Hepatocyte (in vitro differentiated cells): ENCODE measurements at regions not wholly inside any gene's neighbourhood (a gene's known extent, or its start where the extent isn't known, plus 50 kb on each side); places are given as distances from the start of the nearest gene placed in this dataset.

Source experiments
- DNase-seq: peaks from one replicate; pipeline ENCODE4 v3.0.0-alpha.2; 2016; ENCODE audit warnings: low spot score
- H2AFZ ChIP-seq: fragments of 200-600 bp; sonication (generic); 2 replicates; pipeline ENCODE4 v1.6.0; 2016; ENCODE audit warnings: antibody characterized with exemption, mild to moderate bottlenecking
- H3K27ac ChIP-seq: fragments of 200-600 bp; sonication (generic); 2 replicates; pipeline ENCODE4 v1.5.1; 2016; ENCODE audit warnings: mild to moderate bottlenecking
- H3K27me3 ChIP-seq: fragments of 200-600 bp; sonication (generic); 2 replicates; pipeline ENCODE4 v1.6.1; 2016
- H3K36me3 ChIP-seq: fragments of 200-600 bp; sonication (generic); replicated peaks from 2 replicates; pipeline ENCODE4 v1.5.1; 2016; ENCODE audit warnings: low read depth; ENCODE audit not compliant: insufficient read depth
- H3K4me1 ChIP-seq: fragments of 200-600 bp; sonication (generic); 2 replicates; pipeline ENCODE4 v1.5.1; 2016; ENCODE audit warnings: mild to moderate bottlenecking, moderate library complexity; ENCODE audit not compliant: insufficient read depth
- H3K4me2 ChIP-seq: fragments of 200-600 bp; sonication (generic); 2 replicates; pipeline ENCODE4 v1.6.0; 2016
- H3K4me3 ChIP-seq: fragments of 200-600 bp; sonication (generic); 2 replicates; pipeline ENCODE4 v1.5.1; 2016; ENCODE audit warnings: mild to moderate bottlenecking
- H3K79me2 ChIP-seq: fragments of 200-600 bp; sonication (generic); 2 replicates; pipeline ENCODE4 v1.6.0; 2017; ENCODE audit warnings: mild to moderate bottlenecking
- H3K9me2 ChIP-seq: fragments of 200-600 bp; sonication (generic); replicated peaks from 2 replicates; pipeline ENCODE4 v1.6.0; 2017; ENCODE audit warnings: mild to moderate bottlenecking; ENCODE audit not compliant: insufficient read depth
- H3K9me3 ChIP-seq: fragments of 200-600 bp; sonication (generic); 2 replicates; pipeline ENCODE4 v1.5.1; 2016; ENCODE audit warnings: low read depth, mild to moderate bottlenecking
- H4K20me1 ChIP-seq: fragments of 200-600 bp; sonication (generic); 2 replicates; pipeline ENCODE4 v1.6.0; 2016; ENCODE audit warnings: mild to moderate bottlenecking; ENCODE audit not compliant: insufficient read depth, poor library complexity, severe bottlenecking
- EZH2 ChIP-seq: fragments of 200-600 bp; sonication (generic); IDR thresholded peaks from 2 replicates; pipeline ENCODE4 v1.6.1; 2016; ENCODE audit warnings: antibody characterized with exemption, mild to moderate bottlenecking, borderline replicate concordance
- EZH2phosphoT487 ChIP-seq: fragments of 200-600 bp; sonication (generic); IDR thresholded peaks from one replicate; pipeline ENCODE4 v1.6.1; 2018; ENCODE audit warnings: antibody characterized with exemption, mild to moderate bottlenecking, low read depth, moderate library complexity; ENCODE audit not compliant: unreplicated experiment, severe bottlenecking
- WGBS: methylation state at CpG from one replicate; pipeline ENCODE4 v1.1.6; 2016; ENCODE audit warnings: low lambda C conversion rate; ENCODE audit errors: missing lambda C conversion rate; 5-methylcytosine and 5-hydroxymethylcytosine counted together
- TF ChIP-seq, protein P1 (sequence below): fragments of 200-600 bp; sonication (generic); IDR thresholded peaks from 2 replicates; pipeline ENCODE4 v1.5.1; 2016; ENCODE audit warnings: antibody characterized with exemption, mild to moderate bottlenecking; ENCODE audit not compliant: poor library complexity

DNA sequence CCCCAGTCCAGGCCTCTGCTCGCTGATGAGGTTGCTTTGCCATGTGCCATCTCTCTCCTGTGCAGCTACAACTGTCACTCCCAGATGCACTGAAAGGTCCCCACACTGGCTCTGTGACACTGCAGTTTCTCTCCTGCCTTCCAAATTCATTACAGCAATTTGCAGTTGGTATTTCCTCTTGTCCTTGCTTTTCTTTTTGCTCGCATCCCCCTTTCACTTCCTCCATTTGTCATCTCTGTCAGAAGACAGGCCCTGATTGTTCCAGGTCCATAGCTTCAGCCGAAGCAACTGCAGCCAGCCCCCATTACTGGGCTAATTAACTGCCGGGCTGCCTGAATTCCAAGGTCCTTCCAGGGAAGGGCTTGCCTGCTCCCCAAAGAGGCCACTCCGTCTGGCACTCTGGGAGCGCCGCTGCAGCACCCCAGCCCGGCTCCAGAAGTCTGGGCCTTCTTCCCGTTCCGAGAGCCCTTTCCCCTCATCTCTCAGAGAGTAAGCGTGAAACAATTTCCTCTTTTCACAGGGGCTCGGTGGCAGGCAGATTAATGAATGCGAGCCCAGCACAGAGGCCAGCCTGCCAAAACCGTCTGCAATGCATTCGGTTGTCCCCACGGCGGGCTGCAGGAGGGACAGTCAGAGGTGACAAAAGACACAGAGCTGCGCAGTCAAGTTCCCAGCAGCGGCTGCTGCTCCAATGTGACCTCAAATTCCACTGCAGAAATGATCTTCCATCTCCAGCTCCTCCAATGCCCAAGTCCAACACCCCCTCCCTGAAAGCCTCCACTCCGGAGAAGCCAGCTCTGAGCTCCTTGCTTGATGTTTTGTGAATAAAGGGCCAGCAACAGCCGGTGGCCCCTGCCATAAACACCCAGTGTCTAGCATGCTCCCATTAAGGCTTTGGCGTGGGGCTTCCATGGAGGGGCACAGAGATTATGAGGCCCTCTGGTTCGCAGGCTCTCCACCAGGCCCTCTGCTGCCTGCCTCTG is 279.4 kb upstream of the HABP2 start:
- TF ChIP-seq, protein P1, sequence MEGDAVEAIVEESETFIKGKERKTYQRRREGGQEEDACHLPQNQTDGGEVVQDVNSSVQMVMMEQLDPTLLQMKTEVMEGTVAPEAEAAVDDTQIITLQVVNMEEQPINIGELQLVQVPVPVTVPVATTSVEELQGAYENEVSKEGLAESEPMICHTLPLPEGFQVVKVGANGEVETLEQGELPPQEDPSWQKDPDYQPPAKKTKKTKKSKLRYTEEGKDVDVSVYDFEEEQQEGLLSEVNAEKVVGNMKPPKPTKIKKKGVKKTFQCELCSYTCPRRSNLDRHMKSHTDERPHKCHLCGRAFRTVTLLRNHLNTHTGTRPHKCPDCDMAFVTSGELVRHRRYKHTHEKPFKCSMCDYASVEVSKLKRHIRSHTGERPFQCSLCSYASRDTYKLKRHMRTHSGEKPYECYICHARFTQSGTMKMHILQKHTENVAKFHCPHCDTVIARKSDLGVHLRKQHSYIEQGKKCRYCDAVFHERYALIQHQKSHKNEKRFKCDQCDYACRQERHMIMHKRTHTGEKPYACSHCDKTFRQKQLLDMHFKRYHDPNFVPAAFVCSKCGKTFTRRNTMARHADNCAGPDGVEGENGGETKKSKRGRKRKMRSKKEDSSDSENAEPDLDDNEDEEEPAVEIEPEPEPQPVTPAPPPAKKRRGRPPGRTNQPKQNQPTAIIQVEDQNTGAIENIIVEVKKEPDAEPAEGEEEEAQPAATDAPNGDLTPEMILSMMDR: no peak
- no peak for TF ChIP-seq EZH2
- TF ChIP-seq EZH2phosphoT487: no peak
- Histone ChIP-seq H3K4me1 (no peaks in the 10 kb centered on the region), H3K27ac (no peak overlapping the region), H3K9me2 (no peaks in the 10 kb centered on the region), H2AFZ (no peak overlapping the region), H3K36me3 (no peaks in the 10 kb centered on the region), H4K20me1 (no peaks in the 10 kb centered on the region), H3K4me2 (no peak overlapping the region), H3K9me3 (no peaks in the 10 kb centered on the region), H3K4me3 (no peak overlapping the region), H3K27me3 (no peaks in the 10 kb centered on the region), H3K79me2 (no peaks in the 10 kb centered on the region)
- DNase-seq: no peak
- 70% methylated on average over 23 of the region's 23 CpGs for WGBS

DNA sequence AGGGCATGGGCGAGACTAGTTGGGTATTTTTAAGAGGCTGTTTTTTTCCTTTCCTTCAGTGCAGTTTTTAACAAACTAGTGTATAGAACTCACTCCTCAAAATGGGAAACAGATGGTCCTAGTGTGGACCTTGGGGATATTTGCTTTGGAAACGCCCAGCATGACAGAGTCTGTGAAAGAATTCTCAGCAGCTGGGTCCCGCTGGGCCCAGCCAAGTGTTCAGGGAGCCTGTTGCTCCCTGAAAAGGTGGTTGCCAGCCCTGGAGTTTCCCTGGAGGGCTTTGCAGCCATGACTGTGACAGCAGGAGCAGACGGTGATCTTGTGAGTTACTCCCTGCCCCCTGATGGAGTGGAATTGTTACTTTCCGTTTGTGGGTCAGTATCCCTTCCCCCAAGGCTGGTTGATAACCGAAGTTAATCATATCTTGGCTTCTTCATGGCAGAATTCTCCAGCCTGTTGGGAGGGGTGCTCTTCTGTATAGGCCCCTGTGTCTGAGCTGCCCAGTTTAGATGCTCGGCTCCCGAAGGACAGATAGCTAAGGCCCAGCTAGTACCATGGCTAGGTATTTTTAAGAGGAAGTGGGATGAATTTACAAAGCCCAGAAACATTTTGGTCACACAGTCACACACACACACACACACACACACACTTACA is 278.6 kb upstream of the HABP2 start:
- no peak overlapping the region for H3K4me2 ChIP-seq
- H4K20me1 ChIP-seq: no peaks in the 10 kb centered on the region
- no peaks in the 10 kb centered on the region for H3K9me2 ChIP-seq
- H3K36me3 ChIP-seq: no peaks in the 10 kb centered on the region
- no peak overlapping the region for H3K4me3 ChIP-seq
- WGBS: 79% methylated on average over 8 of the region's 8 CpGs
- no peak overlapping the region for H3K27ac ChIP-seq
- H3K9me3 ChIP-seq: no peaks in the 10 kb centered on the region
- H3K79me2 ChIP-seq: no peaks in the 10 kb centered on the region
- TF ChIP-seq EZH2phosphoT487: no peak
- TF ChIP-seq, protein P1: no peak
- no peak for TF ChIP-seq EZH2
- H2AFZ ChIP-seq: no peak overlapping the region
- H3K4me1 ChIP-seq: no peaks in the 10 kb centered on the region
- H3K27me3 ChIP-seq: no peaks in the 10 kb centered on the region
- DNase-seq: no peak

DNA sequence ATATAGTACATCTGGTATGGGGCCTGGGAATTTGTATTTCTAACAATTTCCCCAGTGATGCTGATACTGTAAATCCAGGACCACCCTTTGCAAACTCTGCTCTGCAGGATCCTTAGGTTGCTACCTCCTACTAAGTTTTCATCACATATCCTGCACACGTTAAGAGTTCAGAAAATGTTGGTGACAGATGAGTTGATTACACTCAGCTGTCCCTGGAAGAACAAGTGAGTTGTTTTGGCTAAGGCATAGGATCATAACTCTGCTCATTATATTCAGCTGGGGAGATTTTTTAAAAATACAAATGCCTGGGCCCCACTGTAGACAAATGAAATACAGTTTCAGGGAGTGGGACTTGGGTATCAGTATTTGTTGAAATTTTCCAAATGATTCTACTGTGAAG is 274.6 kb upstream of the HABP2 start:
- Histone ChIP-seq H3K36me3 (no peaks in the 10 kb centered on the region), H3K79me2 (no peaks in the 10 kb centered on the region), H3K9me2 (no peaks in the 10 kb centered on the region), H3K4me1 (no peaks in the 10 kb centered on the region), H3K4me2 (no peak overlapping the region), H3K27me3 (no peaks in the 10 kb centered on the region), H4K20me1 (no peaks in the 10 kb centered on the region), H2AFZ (no peak overlapping the region), H3K9me3 (no peaks in the 10 kb centered on the region), H3K4me3 (no peak overlapping the region), H3K27ac (no peak overlapping the region)
- WGBS: 56% methylated on average over 1 of the region's 1 CpG
- no peak for DNase-seq
- TF ChIP-seq EZH2: no peak
- TF ChIP-seq EZH2phosphoT487: no peak
- TF ChIP-seq, protein P1: no peak
